Hepatic stellate cell (primary cell): ENCODE measurements at regions not wholly inside any gene's neighbourhood (a gene's known extent, or its start where the extent isn't known, plus 50 kb on each side); places are given as distances from the start of the nearest gene placed in this dataset.
"Not testable (repeated sequence)": the region's sequence is repeated elsewhere in the genome, so short reads cannot be mapped to it uniquely, and the experiment has no call there.

Experiments
- DNase-seq: peaks from one replicate; pipeline ENCODE4 v3.0.0; 2011; ENCODE audit warnings: low spot score

GRCh38 chr13:34360702-34361101 is 542.8 kb downstream of the RFC3 start:
- no peak for DNase-seq

GRCh38 chr13:34361560-34361959 is 543.6 kb downstream of the RFC3 start:
- no peak for DNase-seq

GRCh38 chr13:34363266-34363665 is 545.3 kb downstream of the RFC3 start:
- no peak for DNase-seq

GRCh38 chr13:34364633-34365032 is 546.7 kb downstream of the RFC3 start:
- DNase-seq: no peak

- DNase-seq: no peak
These were observed 552.0 kb downstream of the RFC3 start for GRCh38 chr13:34369931-34370330.

- no peak for DNase-seq
These were observed 553.2 kb downstream of the RFC3 start for GRCh38 chr13:34371108-34371507.

- DNase-seq: no peak
These were observed 553.9 kb downstream of the RFC3 start for GRCh38 chr13:34371645-34372395.

- DNase-seq: no peak
These were observed 554.6 kb downstream of the RFC3 start for GRCh38 chr13:34372581-34372980.

GRCh38 chr13:34376483-34376882 is 558.5 kb downstream of the RFC3 start:
- no peak for DNase-seq

- DNase-seq: no peak
These were observed 560.8 kb upstream of the NBEA start for GRCh38 chr13:34381228-34381627.

GRCh38 chr13:34383728-34384127 is 558.3 kb upstream of the NBEA start:
- DNase-seq: no peak

GRCh38 chr13:34386229-34386628 is 555.8 kb upstream of the NBEA start:
- not testable (repeated sequence) for DNase-seq

- no peak for DNase-seq
These were observed 551.0 kb upstream of the NBEA start for GRCh38 chr13:34391076-34391475.

GRCh38 chr13:34401696-34402095 is 540.4 kb upstream of the NBEA start:
- peak; percentile 17 for DNase-seq

- no peak for DNase-seq
These were observed 536.5 kb upstream of the NBEA start for GRCh38 chr13:34405410-34406181.

- DNase-seq: no peak
These were observed 533.4 kb upstream of the NBEA start for GRCh38 chr13:34408640-34409039.

GRCh38 chr13:34409496-34410182 is 532.4 kb upstream of the NBEA start:
- DNase-seq: no peak

- DNase-seq: no peak
These were observed 531.4 kb upstream of the NBEA start for GRCh38 chr13:34410678-34411077.

- DNase-seq: no peak
These were observed 530.9 kb upstream of the NBEA start for GRCh38 chr13:34411177-34411576.

GRCh38 chr13:34411894-34412293 is 530.2 kb upstream of the NBEA start:
- DNase-seq: no peak

- no peak for DNase-seq
These were observed 529.8 kb upstream of the NBEA start for GRCh38 chr13:34412295-34412694.

GRCh38 chr13:34412817-34413375 is 529.2 kb upstream of the NBEA start:
- no peak for DNase-seq
